ENCODE measurements at regions not wholly inside any gene's neighbourhood (a gene's known extent, or its start where the extent isn't known, plus 50 kb on each side); places are given as distances from the start of the nearest gene placed in this dataset.
"Not testable (repeated sequence)": the region's sequence is repeated elsewhere in the genome, so short reads cannot be mapped to it uniquely, and the experiment has no call there.

DNA sequence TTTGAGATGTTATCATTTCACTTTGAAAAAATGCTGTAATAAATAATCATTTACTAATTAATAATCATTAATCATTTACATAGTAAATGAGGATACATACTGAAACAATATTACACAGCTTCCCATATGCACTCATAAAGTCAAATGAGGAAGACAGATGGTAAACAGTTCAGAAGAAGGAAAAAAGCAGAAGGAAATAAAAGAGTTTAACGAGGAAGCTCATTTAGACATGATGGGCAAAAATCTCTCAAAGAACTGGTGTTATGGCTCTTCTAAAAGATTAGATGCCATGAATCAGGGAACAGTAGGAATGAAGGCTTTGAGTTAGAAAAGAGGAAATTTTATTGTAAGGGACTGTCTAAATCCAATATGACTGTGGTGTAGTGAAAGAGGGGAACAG, 347.6 kb downstream of the PTPRC start:
- no peak for DNase-seq

DNA sequence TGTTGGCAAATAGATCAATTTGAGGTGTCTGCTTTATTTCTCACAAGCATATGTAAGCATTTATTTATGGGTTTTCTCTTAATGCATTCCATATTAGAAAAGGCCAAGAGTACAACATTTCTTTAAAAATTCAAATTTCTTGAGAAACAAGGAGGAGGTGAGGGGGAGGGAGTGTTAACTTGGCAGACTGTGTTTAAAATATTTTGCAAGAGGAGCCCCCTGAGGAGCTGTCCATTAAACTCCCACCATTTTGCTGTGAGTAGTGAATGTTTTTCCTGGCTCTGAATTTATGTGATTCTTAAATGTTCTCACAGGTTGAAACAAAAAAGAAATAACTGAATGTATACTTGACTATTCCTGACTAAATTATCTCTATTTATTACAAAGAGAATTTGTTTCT, 363.8 kb downstream of the PTPRC start:
- DNase-seq = no peak

DNA sequence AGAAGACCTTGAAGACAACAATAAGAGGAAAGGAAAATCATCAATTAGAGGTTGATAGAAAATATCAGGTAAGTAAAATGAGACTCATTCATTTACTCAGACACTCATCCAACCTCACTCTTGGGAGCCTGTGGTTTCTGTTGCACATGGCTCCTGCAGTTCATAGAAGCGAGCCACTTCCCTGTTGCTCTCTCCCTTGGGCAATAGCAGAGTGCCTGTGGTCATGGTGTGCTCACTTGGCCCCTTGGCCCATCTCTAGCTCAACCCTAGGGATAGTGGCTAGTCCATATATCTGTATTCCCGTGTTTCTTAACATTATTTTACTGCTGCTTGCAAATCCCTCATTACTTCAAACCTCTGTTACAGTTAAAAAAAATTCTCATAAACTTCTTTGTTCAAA, 368.6 kb downstream of the PTPRC start:
- DNase-seq = no peak

DNA sequence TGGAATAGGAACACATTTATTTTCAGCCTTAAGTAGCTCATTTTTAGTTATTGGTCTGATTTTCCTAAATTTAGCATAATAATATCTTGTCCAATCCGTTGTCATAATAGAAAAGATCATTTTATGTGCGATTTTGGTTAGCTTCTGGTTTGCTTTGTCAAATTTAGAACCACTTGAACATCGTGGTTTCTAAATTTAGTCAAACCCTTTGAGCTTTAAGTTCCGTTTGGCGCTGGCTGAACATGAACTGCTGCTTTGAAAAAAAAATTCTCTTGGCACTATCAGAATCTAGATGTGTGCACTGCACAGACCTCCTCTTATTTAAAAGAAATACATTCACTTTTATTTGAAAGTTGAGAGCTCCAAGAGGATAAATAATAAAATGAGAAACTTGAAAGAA, 370.6 kb downstream of the PTPRC start:
- no peak for DNase-seq

DNA sequence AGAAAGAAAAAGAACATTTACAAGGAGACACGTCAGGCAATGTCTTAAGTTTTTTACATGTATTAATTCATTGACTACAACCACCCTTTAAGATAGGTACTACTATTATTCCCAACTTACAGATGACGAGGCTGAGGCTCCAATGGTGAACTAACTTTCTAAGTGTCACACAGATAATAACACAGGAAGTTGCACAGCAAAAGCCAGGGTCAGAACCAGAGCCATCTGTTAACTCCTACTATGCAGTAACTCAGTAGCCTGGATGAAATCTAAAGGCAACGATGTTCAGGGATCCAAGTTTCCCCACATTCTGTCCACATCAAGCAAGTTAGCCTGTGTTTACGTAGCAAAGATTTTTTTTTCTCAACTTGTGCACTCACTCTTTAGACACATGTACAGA, 371.7 kb downstream of the PTPRC start:
- no peak for DNase-seq

DNA sequence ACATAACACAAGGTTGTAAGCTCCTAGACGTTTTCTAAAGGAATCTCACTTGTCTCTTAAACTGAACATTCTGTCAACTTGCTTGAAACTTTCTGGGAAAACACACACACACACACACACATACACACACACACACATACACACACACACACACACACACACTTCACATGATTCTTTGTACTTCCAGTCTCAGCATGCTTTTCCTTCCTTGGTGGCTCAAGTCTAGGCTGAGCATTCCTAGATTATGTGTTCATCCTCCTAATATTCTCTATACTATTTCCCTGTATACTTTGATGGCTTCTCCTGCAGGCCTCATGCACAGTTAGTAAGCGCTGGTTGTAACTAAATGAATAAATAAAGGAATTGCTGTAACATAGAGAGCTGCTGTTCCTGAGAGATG, 372.1 kb downstream of the PTPRC start:
- DNase-seq = peak; percentile 3

DNA sequence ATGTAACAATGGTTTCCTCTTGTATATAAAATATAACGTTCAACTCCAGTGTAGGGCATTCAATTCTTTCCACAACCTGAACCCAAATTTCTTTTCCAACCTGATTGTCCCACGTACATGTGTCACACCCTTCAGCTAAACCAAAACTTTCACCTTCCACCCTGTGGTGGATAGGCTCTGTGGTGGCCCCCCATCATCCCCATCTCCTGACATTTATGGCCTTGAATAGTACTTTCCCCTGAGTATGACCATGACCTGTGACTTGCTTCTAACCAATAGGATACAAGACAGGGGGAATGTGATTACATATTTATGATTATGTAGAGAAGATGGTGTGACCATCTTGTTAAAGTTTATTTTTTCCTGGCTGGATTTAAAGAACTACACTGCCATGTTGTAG, 377.0 kb downstream of the PTPRC start:
- DNase-seq = no peak

DNA sequence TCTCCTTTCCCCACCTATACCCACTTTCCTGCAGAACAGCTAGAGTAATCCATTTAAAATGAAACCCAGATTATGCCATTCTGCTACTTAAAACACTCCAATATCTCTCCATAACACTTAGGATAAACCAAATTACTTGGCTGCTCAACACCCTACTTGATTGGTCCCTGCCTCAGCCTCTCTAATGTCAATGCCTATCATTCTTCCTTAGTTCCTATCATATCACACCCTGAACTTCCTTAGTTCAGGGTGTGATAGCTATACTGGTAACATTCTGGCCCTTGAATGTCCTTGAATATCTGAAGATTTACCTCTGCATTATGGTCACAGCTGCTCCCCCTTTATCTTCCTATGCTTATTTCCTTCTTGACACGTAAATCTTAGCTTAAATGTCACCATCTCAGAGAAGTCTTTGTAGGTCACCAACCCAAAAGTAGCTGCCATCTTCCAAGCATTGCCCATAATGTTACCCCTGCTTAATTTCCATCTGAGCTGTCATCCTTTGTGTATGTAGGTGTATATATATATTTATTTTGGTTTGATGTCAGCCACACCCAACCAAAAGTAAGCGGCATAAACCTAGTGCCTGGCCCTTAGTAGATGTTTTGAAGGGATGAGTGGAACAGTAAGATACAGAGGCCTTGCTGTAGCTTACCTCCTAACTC, 379.8 kb downstream of the PTPRC start:
- DNase-seq = no peak

DNA sequence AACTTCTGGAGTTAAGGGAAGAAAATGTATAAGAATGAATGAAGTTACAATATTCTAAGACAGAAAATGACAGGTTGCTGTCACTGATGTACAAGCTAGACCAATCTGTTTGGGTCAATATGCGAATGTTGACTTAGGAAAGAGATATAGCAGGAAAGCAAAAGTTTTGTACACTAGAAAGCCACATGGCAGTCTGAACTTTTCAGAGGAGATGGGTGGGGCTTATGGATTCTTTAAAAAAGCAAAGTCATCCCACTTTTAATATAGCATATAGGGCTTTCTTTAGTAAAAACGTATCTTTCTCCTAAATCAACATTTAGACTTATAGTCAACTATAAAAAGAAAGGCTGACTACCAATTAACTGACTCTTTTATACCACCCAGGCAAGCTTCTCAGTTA, 381.2 kb downstream of the PTPRC start:
- no peak for DNase-seq

DNA sequence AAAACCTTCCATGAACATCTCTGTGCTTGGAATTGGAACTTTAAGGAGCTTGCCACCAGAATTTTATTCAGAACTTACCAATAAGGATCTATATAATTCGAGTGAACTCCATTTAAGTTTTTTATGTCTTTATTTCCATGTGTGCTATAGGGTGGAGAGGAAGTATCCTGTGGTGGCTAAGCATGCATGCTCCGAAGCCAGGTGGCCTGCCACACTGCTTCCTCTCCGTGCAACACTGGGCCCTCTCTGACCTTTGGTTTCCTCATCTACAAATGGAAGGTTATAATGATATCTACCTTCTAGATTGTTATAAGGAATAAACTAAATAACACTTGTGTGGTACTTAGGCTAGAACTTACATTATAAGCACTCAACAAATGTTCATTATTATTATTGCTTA, 382.1 kb downstream of the PTPRC start:
- no peak for DNase-seq

DNA sequence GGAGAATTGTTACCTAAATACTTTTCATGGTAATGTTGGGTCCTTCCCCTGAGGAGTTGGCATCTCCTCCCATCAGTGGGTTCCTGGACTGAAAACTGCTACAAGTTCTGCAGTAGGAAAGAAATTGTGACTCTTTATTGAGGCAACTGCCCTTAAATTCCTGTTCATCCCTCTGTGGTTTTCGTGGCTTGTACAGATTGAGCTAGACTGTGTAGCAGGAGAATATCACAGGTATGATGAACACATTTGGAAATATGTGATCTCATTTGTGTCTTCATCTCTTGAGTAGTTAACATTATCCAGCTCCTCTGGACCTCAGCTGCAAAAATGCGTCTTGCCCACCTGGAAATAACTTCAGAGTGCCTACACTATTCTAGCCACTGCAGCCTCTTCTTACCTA, 390.6 kb downstream of the PTPRC start:
- peak; percentile 82 for DNase-seq

DNA sequence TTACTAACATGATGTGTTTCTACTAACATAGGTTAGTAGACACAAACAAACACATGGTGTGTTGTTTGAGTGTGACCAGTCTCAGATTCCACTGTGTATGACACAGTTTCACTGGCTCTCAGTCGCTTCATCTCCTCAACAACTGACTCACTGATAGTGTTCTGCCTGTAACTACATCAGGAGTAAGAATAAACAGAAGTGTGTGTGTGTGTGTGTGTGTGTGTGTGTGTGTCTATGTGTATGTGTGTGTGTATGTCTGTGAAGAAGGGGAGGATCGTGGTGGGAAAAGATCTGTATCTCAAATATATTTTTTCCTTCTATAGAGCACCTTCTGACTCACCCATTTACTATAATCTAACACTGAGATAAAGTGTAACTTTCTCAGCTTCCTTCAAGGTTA, 391.0 kb downstream of the PTPRC start:
- peak; percentile 64 for DNase-seq

DNA sequence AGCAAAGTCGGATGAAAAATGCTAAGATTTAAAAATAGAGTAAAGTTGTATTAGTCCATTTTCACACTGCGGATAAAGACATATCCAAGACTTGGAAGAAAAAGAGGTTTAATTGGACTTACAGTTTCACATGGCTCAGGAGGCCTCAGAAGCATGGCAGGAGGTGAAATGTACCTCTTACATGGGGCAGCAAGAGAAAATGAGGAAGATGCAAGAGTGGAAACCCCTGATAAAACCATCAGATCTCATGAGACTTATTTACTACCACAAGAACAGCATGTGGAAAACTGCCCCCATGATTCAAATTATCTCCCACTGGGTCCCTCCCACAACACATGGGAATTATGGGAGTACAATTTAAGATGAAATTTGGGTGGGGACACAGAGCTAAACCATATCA, 391.7 kb downstream of the PTPRC start:
- not testable (repeated sequence) for DNase-seq

DNA sequence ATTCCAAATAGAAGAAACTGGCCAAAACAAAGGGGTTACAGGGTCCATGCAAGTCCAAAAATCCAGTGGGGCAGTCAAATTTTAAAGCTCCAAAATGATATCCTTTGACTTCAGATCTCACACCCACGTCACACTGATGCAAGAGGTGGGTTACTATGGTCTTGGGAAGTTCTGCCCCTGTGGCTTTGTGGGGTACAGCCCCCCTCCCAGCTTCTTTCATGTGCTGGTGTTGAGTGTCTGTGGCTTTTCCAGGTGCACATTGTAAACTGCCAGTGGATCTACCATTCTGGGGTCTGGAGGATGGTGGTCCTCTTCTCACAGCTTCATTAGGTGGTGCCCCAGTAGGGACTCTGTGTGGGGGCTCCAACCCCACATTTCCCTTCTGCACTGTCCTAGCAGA, 392.3 kb downstream of the PTPRC start:
- not testable (repeated sequence) for DNase-seq

DNA sequence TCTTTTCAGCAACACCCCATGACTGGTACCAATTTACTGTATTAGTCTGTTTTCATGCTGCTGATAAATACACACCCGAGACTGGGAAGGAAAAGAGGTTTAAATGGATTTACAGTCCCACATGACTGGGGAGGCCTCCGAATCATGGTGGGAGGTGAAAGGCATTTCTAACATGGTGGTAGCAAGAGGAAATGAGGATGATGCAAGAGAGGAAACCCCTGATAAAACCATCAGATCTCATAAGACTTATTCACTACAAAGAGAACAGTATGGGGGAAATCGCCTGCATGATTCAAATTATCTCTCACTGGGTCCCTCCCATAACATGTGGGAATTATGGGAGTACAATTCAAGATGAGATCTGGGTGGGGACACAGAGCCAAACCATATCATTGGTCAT, 393.6 kb downstream of the PTPRC start:
- peak; percentile 13 for DNase-seq

DNA sequence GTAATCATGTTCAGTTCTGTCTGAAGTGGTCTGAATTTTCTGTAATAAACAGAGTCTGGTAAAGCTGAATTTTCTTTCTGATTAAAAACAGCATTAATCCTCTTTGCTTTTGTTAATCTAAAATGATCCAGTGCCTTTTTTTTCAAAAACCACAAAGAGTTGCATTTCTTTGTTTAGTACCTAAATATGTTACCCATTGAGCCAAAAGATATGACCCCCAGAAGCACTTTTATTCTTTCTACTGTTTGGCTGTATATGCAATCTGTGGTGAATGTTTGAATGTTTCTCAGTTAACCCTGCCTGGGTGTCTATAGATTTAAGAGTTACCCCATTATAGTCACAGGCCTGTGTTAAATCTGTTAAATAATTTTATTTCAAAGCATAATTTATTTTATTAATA, 394.8 kb downstream of the PTPRC start:
- DNase-seq = no peak

DNA sequence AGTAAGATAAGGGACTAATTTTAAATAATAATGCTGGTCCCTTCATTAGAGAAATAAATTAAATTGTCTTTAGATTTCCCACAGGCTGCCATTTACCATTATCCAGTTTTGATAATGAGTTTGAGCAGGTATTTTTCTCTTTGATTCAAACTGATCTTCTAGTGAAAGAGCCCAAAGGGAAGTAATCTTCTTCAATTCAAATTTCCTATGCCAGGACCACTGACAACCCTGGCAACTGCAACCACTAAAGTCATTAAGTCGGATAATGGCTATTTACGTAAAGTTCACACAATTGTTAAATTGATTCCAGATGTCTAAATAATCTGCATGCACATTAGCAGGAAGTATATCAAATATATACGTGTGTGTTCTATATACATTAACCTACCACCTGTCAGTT, 399.3 kb downstream of the PTPRC start:
- DNase-seq = no peak

DNA sequence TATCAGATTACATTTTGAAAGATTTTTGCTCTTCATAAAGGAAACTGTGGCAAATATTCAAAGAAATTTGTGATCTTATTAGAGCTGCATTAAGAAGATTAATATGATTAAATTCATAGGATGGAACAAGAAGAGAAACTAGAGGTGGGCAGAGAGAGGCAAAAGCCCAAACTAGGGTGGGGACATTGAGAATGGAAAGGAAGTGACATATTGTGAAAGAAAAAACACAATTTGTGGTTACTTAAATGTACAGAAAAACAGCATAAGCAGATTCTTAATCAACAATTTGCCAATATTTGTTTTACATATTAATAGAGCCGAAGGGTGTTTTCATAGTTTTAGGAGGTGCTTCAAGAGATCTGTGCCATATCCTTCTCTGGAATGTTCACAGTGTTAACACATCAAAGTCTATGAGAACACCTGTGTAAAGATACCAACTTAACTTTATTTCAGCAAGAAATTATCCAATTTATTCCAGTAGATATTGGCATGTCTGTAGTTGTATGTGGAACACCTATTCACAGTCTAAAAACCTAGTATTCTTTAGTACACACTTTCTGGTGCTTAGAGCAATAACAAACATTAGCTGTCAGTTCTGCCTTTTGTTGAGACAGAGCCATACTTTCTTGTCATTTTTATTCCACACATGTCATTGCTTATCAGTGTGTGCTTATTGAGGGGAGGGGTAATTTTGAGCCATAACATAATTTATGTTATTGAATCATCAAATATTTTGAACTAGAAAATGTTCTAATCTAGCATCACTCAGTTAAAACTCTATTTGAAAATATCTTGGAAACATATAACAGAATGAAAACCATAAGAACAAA, 401.5 kb downstream of the PTPRC start:
- no peak for DNase-seq

DNA sequence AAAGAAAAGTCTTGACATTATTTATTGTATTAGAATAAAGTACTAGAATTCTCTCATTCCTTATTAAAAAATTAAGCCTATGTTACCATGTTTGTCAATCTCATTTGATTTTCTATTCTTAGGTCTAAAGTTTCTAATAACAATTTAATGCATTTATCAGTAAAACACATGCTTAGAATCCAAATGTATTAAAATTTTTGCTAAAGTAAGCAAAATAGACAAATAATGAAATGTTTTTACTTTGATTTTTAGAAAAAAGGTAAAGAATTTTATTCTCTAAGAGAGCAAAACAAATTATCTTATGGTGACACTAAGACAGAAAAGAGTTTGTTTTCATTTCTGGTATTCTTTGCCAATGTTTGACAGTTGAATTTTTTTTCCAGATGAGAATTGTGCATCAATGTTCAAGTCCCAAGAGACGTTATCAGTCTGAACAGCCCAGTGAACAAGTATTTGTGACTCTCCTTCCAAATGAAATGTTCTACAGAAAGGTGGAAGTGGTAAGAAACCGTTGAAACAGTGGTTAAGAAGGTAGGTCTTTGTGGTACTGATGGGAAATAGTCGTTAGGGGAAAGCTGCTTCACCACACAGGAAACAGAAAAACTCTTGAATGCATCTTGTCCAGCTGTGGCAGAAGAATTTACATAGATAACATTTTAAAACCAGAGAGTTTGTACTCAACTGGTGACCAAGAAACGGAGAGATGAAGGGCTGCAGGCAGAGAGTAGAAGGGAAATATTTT, 402.5 kb downstream of the PTPRC start:
- DNase-seq = no peak

DNA sequence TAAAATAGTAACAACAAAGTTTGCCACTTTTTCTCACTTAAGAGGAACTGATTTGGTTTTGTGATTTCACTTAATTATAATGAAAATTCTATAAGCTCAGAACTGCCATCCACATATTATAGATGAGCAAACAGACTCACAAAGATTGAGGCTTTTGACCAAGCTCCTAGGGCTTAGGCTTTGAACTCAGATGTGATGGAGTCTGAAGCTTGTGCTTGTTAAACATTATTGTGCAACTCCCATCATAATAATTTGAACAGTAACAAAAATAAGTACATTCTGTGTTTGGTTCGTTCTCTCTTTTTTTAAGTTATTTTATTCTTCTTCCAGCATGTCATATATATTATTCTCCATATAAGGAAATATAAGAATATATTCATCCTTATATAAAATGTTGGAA, 403.4 kb downstream of the PTPRC start:
- no peak for DNase-seq

DNA sequence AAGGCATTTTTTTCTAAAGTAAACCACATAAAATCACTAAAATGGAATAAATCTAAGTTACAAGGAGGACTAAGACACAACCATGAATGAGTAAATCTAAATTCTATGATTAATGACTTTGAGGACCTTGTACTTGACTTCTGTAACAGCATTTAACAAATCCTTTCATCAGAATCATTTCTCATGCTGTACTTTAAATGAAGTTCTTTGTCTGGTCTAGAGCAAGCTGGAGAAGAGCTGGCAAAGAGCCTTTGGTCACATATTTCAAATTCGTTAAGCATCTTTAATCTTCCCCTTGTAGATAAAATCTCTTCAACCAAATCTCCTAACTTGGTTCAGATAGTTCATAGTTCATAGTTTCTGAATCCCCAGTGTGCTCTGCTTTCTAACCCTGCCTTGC, 405.4 kb downstream of the PTPRC start:
- DNase-seq = no peak

DNA sequence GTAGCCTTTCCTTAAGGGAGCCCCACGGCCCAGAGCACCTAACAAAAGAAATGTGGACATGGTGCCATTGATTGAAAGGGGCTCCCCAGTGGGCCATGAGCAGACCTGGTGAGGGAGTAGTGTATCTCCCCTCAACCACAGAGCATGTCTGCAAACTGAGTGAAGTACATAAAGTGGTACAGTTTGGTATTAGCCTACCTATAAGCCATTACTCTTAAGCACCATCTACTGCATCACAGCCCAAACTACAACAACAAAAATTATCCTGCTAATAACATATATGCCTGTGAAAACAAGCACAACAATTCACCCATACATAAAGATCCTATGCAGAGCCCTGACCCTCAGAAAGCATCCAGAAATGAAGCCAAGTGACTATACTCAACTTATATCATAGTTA, 407.8 kb downstream of the PTPRC start:
- no peak for DNase-seq

DNA sequence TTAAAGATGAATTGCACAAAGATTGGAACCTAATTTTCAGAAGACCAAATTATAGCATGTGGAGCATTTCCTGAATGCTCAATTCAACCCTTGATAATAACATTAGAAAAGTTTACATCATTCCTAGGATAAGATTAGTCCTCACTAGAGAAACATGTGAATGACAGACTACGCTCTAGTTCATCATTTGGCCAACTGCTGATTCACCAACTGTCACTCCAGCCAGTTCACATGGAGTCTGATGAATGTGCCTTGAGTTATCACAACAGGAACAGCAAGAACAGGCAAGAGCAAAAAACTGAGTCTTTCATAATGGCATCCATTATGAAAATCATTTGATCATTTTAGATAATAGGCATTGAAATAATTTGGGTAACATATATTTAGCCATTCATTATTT, 415.9 kb downstream of the PTPRC start:
- peak; percentile 6 for DNase-seq

DNA sequence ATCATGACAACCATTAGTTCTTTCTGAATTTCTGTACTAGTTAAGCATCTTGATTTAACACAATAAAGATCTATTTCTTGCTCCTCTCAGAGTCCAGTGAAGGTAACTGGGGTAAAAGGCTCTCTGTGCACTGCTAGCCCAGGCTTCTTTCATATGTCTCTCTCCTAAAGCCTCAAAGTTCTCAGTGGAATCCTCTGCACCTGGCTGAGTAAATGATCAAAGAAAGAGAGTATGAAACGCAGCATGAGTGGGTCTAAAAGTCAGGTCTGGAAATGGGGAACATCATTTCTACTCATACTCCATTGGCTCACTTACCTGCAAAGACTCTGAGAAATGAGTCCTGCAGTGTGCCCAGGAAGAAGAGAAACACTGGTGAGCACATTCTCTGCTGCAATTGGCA, 418.5 kb downstream of the PTPRC start:
- DNase-seq = no peak

Measured in NCI-H226 (cell line).